Thoracic aorta (tissue), 2 donors: ENCODE measurements at regions not wholly inside any gene's neighbourhood (a gene's known extent, or its start where the extent isn't known, plus 50 kb on each side); places are given as distances from the start of the nearest gene placed in this dataset.

ENCODE experiments used
- ATAC-seq: fragments of 150-250 bp; one replicate; pipeline ENCODE4 v1.8.0; 2017; ENCODE audit warnings: low read depth; ENCODE audit not compliant: insufficient number of reproducible peaks, low FRiP score
- DNase-seq: peaks from one replicate; pipeline ENCODE4 v3.0.0-alpha.2; 2020; ENCODE audit warnings: low spot score
- H3K27ac ChIP-seq, 2 donors: fragments of 200-600 bp; sonication (generic); 1 replicate in 1 of 2; 2 replicates in 1 of 2; pipeline ENCODE4 v1.5.1; 2016; ENCODE audit warnings: mild to moderate bottlenecking in 2 of 2, moderate library complexity in 2 of 2
- H3K27me3 ChIP-seq: fragments of 200-600 bp; sonication (generic); replicated peaks from 2 replicates; pipeline ENCODE4 v1.6.0; 2016; ENCODE audit warnings: mild to moderate bottlenecking; ENCODE audit not compliant: insufficient read depth
- H3K36me3 ChIP-seq: fragments of 200-600 bp; sonication (generic); one replicate; pipeline ENCODE4 v1.5.1; 2016
- H3K4me1 ChIP-seq, 2 donors: fragments of 200-600 bp; sonication (generic); 1 replicate in 1 of 2; 2 replicates in 1 of 2; pipeline versions ENCODE4 v1.5.1 to v1.6.0; 2016; ENCODE audit warnings: low read depth in 2 of 2, mild to moderate bottlenecking in 1 of 2; ENCODE audit not compliant: control insufficient read depth in 1 of 2
- H3K4me3 ChIP-seq: fragments of 200-600 bp; sonication (generic); 2 replicates; pipeline ENCODE4 v1.5.1; 2016; ENCODE audit warnings: mild to moderate bottlenecking
- H3K9me3 ChIP-seq: fragments of 200-600 bp; sonication (generic); 2 replicates; pipeline ENCODE4 v1.5.1; 2016
- TF ChIP-seq, protein P1 (sequence below): fragments of 200-600 bp; sonication (generic); IDR thresholded peaks from one replicate; pipeline ENCODE4 v1.5.1; 2019; ENCODE audit warnings: antibody characterized with exemption

- no peak for DNase-seq
Observed at GRCh38 chr3:40793730-40794129, 269.0 kb downstream of the ZNF621 start.

DNA sequence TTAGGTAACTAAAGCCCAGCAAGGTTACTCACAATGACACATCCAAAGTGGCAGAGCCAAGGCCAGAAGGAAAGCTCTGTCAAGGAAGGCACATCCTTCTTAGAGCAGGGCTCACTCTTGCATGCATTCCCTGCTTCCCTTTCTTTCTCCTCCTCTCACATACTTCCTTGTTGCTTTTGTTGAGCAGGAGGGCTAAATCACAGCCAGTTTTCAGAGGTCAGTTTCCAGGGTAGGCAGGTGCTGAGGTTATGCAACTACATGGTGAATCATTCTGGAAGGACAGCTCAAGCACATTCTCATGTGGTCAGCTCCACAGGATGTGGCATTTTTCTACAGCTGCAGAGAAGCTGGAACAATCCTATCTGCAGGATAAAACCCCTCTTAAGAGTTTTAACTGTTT is 275.6 kb downstream of the ZNF621 start:
- Histone ChIP-seq H3K9me3 (no peaks in the 10 kb centered on the region), H3K4me1 (no peaks in the 10 kb centered on the region), H3K27ac (no peak overlapping the region), H3K27me3 (no peaks in the 10 kb centered on the region), H3K36me3 (no peaks in the 10 kb centered on the region), H3K4me3 (no peak overlapping the region)
- DNase-seq (no peak), ATAC-seq (no peak)
- TF ChIP-seq, protein P1, sequence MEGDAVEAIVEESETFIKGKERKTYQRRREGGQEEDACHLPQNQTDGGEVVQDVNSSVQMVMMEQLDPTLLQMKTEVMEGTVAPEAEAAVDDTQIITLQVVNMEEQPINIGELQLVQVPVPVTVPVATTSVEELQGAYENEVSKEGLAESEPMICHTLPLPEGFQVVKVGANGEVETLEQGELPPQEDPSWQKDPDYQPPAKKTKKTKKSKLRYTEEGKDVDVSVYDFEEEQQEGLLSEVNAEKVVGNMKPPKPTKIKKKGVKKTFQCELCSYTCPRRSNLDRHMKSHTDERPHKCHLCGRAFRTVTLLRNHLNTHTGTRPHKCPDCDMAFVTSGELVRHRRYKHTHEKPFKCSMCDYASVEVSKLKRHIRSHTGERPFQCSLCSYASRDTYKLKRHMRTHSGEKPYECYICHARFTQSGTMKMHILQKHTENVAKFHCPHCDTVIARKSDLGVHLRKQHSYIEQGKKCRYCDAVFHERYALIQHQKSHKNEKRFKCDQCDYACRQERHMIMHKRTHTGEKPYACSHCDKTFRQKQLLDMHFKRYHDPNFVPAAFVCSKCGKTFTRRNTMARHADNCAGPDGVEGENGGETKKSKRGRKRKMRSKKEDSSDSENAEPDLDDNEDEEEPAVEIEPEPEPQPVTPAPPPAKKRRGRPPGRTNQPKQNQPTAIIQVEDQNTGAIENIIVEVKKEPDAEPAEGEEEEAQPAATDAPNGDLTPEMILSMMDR = no peak

More at GRCh38 chr3:40793730-40794129, 269.0 kb downstream of the ZNF621 start:
- Histone ChIP-seq H3K27me3 (no peaks in the 10 kb centered on the region), H3K4me3 (no peak overlapping the region), H3K36me3 (no peaks in the 10 kb centered on the region), H3K9me3 (no peaks in the 10 kb centered on the region), H3K27ac (no peak overlapping the region), H3K4me1 (peaks cover 8 to 11% of the 10 kb centered on the region in 2 donors)
- TF ChIP-seq, protein P1 = no peak
- ATAC-seq = no peak

DNA sequence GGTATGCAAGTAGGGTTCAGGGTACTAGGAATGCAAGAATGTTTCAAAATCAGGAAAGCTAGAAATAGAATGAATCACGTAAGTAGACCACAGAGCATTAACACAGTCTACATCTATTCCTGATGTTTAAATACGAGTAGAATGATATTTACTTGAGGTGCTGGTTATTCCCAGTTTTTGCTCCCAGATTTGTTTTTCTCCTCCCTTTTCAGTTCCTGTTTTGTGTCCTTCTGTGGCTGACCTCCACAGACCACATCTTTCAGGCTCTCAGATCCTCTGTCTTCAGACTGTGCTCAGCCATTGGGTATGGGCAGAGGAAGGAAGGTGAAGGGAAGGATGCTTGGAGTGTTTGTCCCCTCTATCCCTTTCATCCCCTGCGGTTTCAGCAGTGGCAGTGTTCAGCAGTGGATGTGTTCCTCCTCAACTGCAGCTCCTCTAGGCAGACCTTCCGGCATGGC is 276.6 kb downstream of the ZNF621 start:
- Histone ChIP-seq H3K9me3 (no peaks in the 10 kb centered on the region), H3K4me1 (no peaks in the 10 kb centered on the region), H3K4me3 (no peak overlapping the region), H3K27ac (no peak overlapping the region), H3K27me3 (no peaks in the 10 kb centered on the region), H3K36me3 (no peaks in the 10 kb centered on the region)
- DNase-seq (no peak), ATAC-seq (no peak)
- TF ChIP-seq, protein P1 = no peak

GRCh38 chr3:40803311-40803710 is 278.6 kb downstream of the ZNF621 start:
- TF ChIP-seq, protein P1 = no peak
- DNase-seq = no peak
- H3K4me1 ChIP-seq = no peaks in the 10 kb centered on the region
- H3K4me3 ChIP-seq = no peak overlapping the region
- no peak overlapping the region for H3K27ac ChIP-seq
- no peak for ATAC-seq
- H3K36me3 ChIP-seq = no peaks in the 10 kb centered on the region
- no peaks in the 10 kb centered on the region for H3K27me3 ChIP-seq
- no peaks in the 10 kb centered on the region for H3K9me3 ChIP-seq

DNA sequence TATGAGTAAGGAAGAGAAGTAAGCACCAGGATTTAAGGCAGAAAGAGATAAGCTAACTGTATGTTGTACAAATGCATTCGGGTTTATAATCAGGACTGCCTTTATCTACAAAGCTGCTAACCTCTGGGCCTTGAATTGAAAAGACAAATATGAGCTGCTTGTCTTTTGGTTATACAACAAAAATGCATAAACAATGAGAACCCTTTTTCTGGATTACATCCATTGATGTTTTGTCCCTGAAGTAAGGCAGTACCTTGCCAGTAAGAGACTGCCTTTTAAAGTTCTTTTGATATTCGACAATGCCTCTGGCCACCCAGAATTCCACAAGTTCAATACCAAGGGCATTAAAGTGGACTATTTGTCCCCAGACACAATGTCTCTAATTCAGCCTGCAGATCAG is 280.7 kb downstream of the ZNF621 start:
- H3K4me3 ChIP-seq = no peak overlapping the region
- DNase-seq = no peak
- no peak for ATAC-seq
- H3K4me1 ChIP-seq = no peaks in the 10 kb centered on the region
- H3K9me3 ChIP-seq = peaks cover 2% of the 10 kb centered on the region
- H3K27me3 ChIP-seq = no peaks in the 10 kb centered on the region
- no peaks in the 10 kb centered on the region for H3K36me3 ChIP-seq
- H3K27ac ChIP-seq = no peak overlapping the region
- TF ChIP-seq, protein P1 = no peak
